T-helper 1 cell treated with Interleukin-12 subunit alpha and Interleukin-12 subunit beta and Interleukin-4 antibody, amounts not matched to agents 30 ng/mL and 1 ng/mL, for 36 hours (primary cell): ENCODE measurements at regions not wholly inside any gene's neighbourhood (a gene's known extent, or its start where the extent isn't known, plus 50 kb on each side); places are given as distances from the start of the nearest gene placed in this dataset.
"Not testable (repeated sequence)": the region's sequence is repeated elsewhere in the genome, so short reads cannot be mapped to it uniquely, and the experiment has no call there.

Experiments used
- intact Hi-C: fragments of 100-400 bp; cut with micrococcal nuclease; formaldehyde crosslinking; loops from one replicate; pipeline ENCODE4 v1.15.1; 2024

GRCh38 chr15:98548139-98548971, 100.0 kb upstream of the IGF1R start:
- intact Hi-C loops: no loop called here

- intact Hi-C loops: no loop called here
Measured at GRCh38 chr15:98549003-98549402, 99.3 kb upstream of the IGF1R start.

- intact Hi-C loops: no loop called here
Measured at GRCh38 chr15:98549741-98550140, 98.6 kb upstream of the IGF1R start.

GRCh38 chr15:98550363-98550762, 98.0 kb upstream of the IGF1R start:
- intact Hi-C loops: not testable (repeated sequence)

GRCh38 chr15:98551936-98552562, 96.3 kb upstream of the IGF1R start:
- intact Hi-C loops: no loop called here

- intact Hi-C loops: no loop called here
Measured at GRCh38 chr15:98554272-98555172, 93.8 kb upstream of the IGF1R start.

- intact Hi-C loops: no loop called here
Measured at GRCh38 chr15:98555173-98555515, 93.2 kb upstream of the IGF1R start.

GRCh38 chr15:98556321-98556720, 92.0 kb upstream of the IGF1R start:
- intact Hi-C loops: no loop called here

- intact Hi-C loops: no loop called here
Measured at GRCh38 chr15:98560338-98560737, 88.0 kb upstream of the IGF1R start.

GRCh38 chr15:98561169-98561941, 87.0 kb upstream of the IGF1R start:
- intact Hi-C loops: no loop called here

- intact Hi-C loops: no loop called here
Measured at GRCh38 chr15:98562331-98562937, 85.9 kb upstream of the IGF1R start.

- intact Hi-C loops: no loop called here
Measured at GRCh38 chr15:98565566-98565965, 82.8 kb upstream of the IGF1R start.

- intact Hi-C loops: no loop called here
Measured at GRCh38 chr15:98567951-98568350, 80.4 kb upstream of the IGF1R start.

GRCh38 chr15:98568382-98569017, 79.8 kb upstream of the IGF1R start:
- intact Hi-C loops: no loop called here

GRCh38 chr15:98570119-98570518, 78.2 kb upstream of the IGF1R start:
- intact Hi-C loops: no loop called here

GRCh38 chr15:98580572-98580971, 67.8 kb upstream of the IGF1R start:
- intact Hi-C loops: loop anchor here (5.0 kb wide), 1 partner anchor 67 kb away; the partner anchor contains the start of gene IGF1R

- intact Hi-C loops: loop anchor here (5.0 kb wide), 1 partner anchor 66 kb away; the partner anchor contains the start of gene IGF1R
Measured at GRCh38 chr15:98581715-98582114, 66.6 kb upstream of the IGF1R start.

GRCh38 chr15:98582900-98583554, 65.3 kb upstream of the IGF1R start:
- intact Hi-C loops: loop anchor here (5.0 kb wide), 1 partner anchor 64 kb away; the partner anchor contains the start of gene IGF1R

GRCh38 chr15:98583771-98584430, 64.4 kb upstream of the IGF1R start:
- intact Hi-C loops: loop anchor here (5.0 kb wide), 1 partner anchor 63 kb away; the partner anchor contains the start of gene IGF1R
